Nephron progenitor cell (in vitro differentiated cells): ENCODE measurements at regions not wholly inside any gene's neighbourhood (a gene's known extent, or its start where the extent isn't known, plus 50 kb on each side); places are given as distances from the start of the nearest gene placed in this dataset.

Source experiments
- DNase-seq: peaks from one replicate; pipeline ENCODE4 v3.0.0; 2021
- H3K27ac Mint-ChIP-seq: 2 replicates; pipeline ENCODE4 v1.8.0; 2021; ENCODE audit warnings: mild to moderate bottlenecking, moderate library complexity, mixed read lengths
- H3K27me3 Mint-ChIP-seq: 2 replicates; pipeline ENCODE4 v1.8.0; 2021; ENCODE audit warnings: mild to moderate bottlenecking, low read depth, mixed read lengths; ENCODE audit not compliant: poor library complexity
- H3K36me3 Mint-ChIP-seq: 2 replicates; pipeline ENCODE4 v1.8.0; 2021; ENCODE audit warnings: low read depth, mixed read lengths
- H3K4me1 Mint-ChIP-seq: 2 replicates; pipeline ENCODE4 v1.8.0; 2021; ENCODE audit warnings: mixed read lengths
- H3K4me3 Mint-ChIP-seq: 2 replicates; pipeline ENCODE4 v1.8.0; 2021; ENCODE audit warnings: mild to moderate bottlenecking, moderate library complexity, mixed read lengths
- H3K9me3 Mint-ChIP-seq: 2 replicates; pipeline ENCODE4 v1.8.0; 2021; ENCODE audit warnings: mild to moderate bottlenecking, moderate library complexity, mixed read lengths
- TF ChIP-seq, protein P1 (sequence below): fragments of 200-600 bp; sonication (generic); IDR thresholded peaks from 2 replicates; pipeline ENCODE4 v1.5.0; 2021; ENCODE audit warnings: antibody characterized with exemption

GRCh38 chr15:30030345-30030744 lies 52.4 kb upstream of the GOLGA8J start:
- Mint-ChIP-seq H3K27ac (no peak overlapping the region), H3K27me3 (peaks cover 8% of the 10 kb centered on the region), H3K9me3 (peaks cover 19% of the 10 kb centered on the region), H3K4me1 (no peaks in the 10 kb centered on the region), H3K36me3 (no peaks in the 10 kb centered on the region), H3K4me3 (no peak overlapping the region)
- TF ChIP-seq, protein P1, sequence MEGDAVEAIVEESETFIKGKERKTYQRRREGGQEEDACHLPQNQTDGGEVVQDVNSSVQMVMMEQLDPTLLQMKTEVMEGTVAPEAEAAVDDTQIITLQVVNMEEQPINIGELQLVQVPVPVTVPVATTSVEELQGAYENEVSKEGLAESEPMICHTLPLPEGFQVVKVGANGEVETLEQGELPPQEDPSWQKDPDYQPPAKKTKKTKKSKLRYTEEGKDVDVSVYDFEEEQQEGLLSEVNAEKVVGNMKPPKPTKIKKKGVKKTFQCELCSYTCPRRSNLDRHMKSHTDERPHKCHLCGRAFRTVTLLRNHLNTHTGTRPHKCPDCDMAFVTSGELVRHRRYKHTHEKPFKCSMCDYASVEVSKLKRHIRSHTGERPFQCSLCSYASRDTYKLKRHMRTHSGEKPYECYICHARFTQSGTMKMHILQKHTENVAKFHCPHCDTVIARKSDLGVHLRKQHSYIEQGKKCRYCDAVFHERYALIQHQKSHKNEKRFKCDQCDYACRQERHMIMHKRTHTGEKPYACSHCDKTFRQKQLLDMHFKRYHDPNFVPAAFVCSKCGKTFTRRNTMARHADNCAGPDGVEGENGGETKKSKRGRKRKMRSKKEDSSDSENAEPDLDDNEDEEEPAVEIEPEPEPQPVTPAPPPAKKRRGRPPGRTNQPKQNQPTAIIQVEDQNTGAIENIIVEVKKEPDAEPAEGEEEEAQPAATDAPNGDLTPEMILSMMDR: no peak
- DNase-seq: no peak

GRCh38 chr15:30023798-30024295 lies 58.9 kb upstream of the GOLGA8J start:
- Mint-ChIP-seq H3K27ac (no peak overlapping the region), H3K27me3 (peaks cover 4% of the 10 kb centered on the region), H3K4me1 (no peaks in the 10 kb centered on the region), H3K9me3 (peaks cover 29% of the 10 kb centered on the region), H3K4me3 (no peak overlapping the region), H3K36me3 (no peaks in the 10 kb centered on the region)
- DNase-seq: no peak
- TF ChIP-seq, protein P1: no peak

DNA sequence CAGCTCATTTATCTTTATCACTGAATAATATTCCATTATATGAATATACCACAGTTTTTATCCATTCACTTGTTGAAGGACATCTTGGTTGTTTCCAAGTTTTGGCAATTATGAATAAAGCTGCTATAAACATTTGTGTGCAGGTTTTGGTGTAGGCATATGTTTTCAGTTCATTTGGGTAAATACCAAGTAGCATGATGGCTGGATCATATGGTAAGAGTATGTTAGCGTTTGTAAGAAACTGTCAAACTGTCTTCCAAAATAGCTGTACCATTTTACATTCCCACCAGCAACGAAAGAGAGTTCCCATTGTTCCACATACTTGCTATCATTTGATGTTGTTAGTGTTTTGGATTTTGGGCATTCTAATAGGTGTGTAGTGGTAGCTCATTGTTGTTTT lies 72.0 kb upstream of the GOLGA8J start:
- DNase-seq: no peak
- no peak overlapping the region for H3K4me3 Mint-ChIP-seq
- no peaks in the 10 kb centered on the region for H3K4me1 Mint-ChIP-seq
- no peak overlapping the region for H3K27ac Mint-ChIP-seq
- peaks cover 3% of the 10 kb centered on the region for H3K27me3 Mint-ChIP-seq
- H3K9me3 Mint-ChIP-seq: no peaks in the 10 kb centered on the region
- TF ChIP-seq, protein P1: no peak
- no peaks in the 10 kb centered on the region for H3K36me3 Mint-ChIP-seq

DNA sequence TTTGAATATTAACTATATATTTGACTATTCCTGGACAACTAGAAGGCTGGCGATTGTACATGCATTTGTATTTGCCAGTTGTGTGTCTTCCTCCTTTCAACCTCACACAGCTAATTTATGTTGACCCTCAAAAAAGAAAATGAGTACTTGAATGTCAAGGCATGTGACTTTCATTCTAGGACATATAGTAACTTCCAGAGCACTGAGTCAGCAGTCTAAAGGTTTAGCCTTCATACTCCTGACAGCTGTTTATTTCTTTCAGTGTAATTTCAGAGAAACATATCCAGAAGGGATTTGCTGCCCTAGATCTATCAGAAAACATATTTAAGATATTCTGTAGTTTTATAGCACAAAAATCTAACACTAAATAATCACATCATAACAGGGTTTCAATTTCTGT lies 74.6 kb upstream of the GOLGA8J start:
- Mint-ChIP-seq H3K4me1 (no peaks in the 10 kb centered on the region), H3K27ac (no peak overlapping the region), H3K36me3 (no peaks in the 10 kb centered on the region), H3K9me3 (no peaks in the 10 kb centered on the region), H3K27me3 (no peaks in the 10 kb centered on the region), H3K4me3 (no peak overlapping the region)
- TF ChIP-seq, protein P1: no peak
- DNase-seq: no peak

- H3K36me3 Mint-ChIP-seq: no peaks in the 10 kb centered on the region
- no peaks in the 10 kb centered on the region for H3K27me3 Mint-ChIP-seq
- TF ChIP-seq, protein P1: no peak
- H3K27ac Mint-ChIP-seq: no peak overlapping the region
- peaks cover 11% of the 10 kb centered on the region for H3K9me3 Mint-ChIP-seq
- no peaks in the 10 kb centered on the region for H3K4me1 Mint-ChIP-seq
- no peak for DNase-seq
- H3K4me3 Mint-ChIP-seq: no peak overlapping the region
Observed at GRCh38 chr15:30001602-30002001, 81.2 kb upstream of the GOLGA8J start.

DNA sequence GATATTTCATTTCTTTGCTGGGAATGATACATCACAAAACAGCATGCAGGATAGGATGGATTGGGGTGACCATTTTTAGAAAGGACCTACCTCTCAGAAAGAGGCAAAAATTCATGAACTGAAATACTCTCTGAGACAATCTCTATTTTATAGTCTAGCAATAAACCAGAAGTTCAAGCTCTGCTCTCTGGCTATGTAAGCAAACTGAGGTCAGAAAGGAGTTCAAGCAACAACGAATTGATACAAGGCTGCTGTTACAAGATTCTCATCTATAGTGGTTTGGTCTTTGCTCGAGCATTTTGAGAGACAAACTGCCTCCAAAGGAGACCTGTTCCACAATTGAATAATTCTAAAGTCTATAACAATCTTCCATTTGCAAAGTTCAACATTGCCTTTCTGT lies 84.7 kb upstream of the GOLGA8J start:
- Mint-ChIP-seq H3K27ac (no peak overlapping the region), H3K36me3 (no peaks in the 10 kb centered on the region), H3K4me1 (no peaks in the 10 kb centered on the region), H3K27me3 (peaks cover 3% of the 10 kb centered on the region), H3K9me3 (peaks cover 11% of the 10 kb centered on the region), H3K4me3 (no peak overlapping the region)
- no peak for DNase-seq
- TF ChIP-seq, protein P1: no peak
